Activated CD8-positive, alpha-beta memory T cell treated with anti-CD3 and anti-CD28 coated beads for 36 hours (primary cell): ENCODE measurements at regions not wholly inside any gene's neighbourhood (a gene's known extent, or its start where the extent isn't known, plus 50 kb on each side); places are given as distances from the start of the nearest gene placed in this dataset.

Experiments
- CTCF ChIA-PET: fragments of 350-600 bp; sonication (Branson Sonifier 250); formaldehyde crosslinking; loops from one replicate; lab custom pipeline; 2021; ENCODE audit warnings: antibody characterized with exemption; lab: Charles Lee
- POLR2A ChIA-PET: fragments of 350-600 bp; sonication (Branson Sonifier 250); formaldehyde crosslinking; loops from one replicate; lab custom pipeline; 2021; ENCODE audit warnings: antibody characterized with exemption; lab: Charles Lee

GRCh38 chr5:2029206-2029605, 146.5 kb upstream of the IRX4 start:
- CTCF ChIA-PET: no interaction called here
- POLR2A ChIA-PET: no interaction called here

- CTCF ChIA-PET: no interaction called here
- POLR2A ChIA-PET: no interaction called here
Measured at GRCh38 chr5:2027790-2028189, 145.1 kb upstream of the IRX4 start.

- ChIA-PET POLR2A (no interaction called here), CTCF (no interaction called here)
Measured at GRCh38 chr5:2024986-2025721, 142.4 kb upstream of the IRX4 start.

GRCh38 chr5:2023196-2023595, 140.5 kb upstream of the IRX4 start:
- ChIA-PET POLR2A (no interaction called here), CTCF (no interaction called here)

- ChIA-PET POLR2A (no interaction called here), CTCF (no interaction called here)
Measured at GRCh38 chr5:2022436-2022835, 139.7 kb upstream of the IRX4 start.

GRCh38 chr5:2021484-2022176, 138.9 kb upstream of the IRX4 start:
- ChIA-PET CTCF (no interaction called here), POLR2A (no interaction called here)

- POLR2A ChIA-PET: no interaction called here
- CTCF ChIA-PET: no interaction called here
Measured at GRCh38 chr5:2020730-2021129, 138.0 kb upstream of the IRX4 start.

- POLR2A ChIA-PET: no interaction called here
- CTCF ChIA-PET: no interaction called here
Measured at GRCh38 chr5:2019716-2020115, 137.0 kb upstream of the IRX4 start.

- POLR2A ChIA-PET: no interaction called here
- CTCF ChIA-PET: interaction anchor here (0.7 kb wide), 1 partner anchor 253 kb away, joined by 3 read pairs; no protein-coding TSS in a partner anchor
Measured at GRCh38 chr5:2018390-2018724, 135.6 kb upstream of the IRX4 start.

GRCh38 chr5:2017540-2018389, 135.0 kb upstream of the IRX4 start:
- ChIA-PET POLR2A (no interaction called here), CTCF (no interaction called here)

- ChIA-PET POLR2A (no interaction called here), CTCF (no interaction called here)
Measured at GRCh38 chr5:2015961-2016360, 133.2 kb upstream of the IRX4 start.

- ChIA-PET CTCF (no interaction called here), POLR2A (no interaction called here)
Measured at GRCh38 chr5:2015124-2015848, 132.6 kb upstream of the IRX4 start.

- POLR2A ChIA-PET: no interaction called here
- CTCF ChIA-PET: no interaction called here
Measured at GRCh38 chr5:2014058-2014610, 131.4 kb upstream of the IRX4 start.

- ChIA-PET POLR2A (no interaction called here), CTCF (no interaction called here)
Measured at GRCh38 chr5:2013301-2014057, 130.8 kb upstream of the IRX4 start.

- ChIA-PET CTCF (no interaction called here), POLR2A (no interaction called here)
Measured at GRCh38 chr5:2012885-2013284, 130.2 kb upstream of the IRX4 start.

GRCh38 chr5:2011481-2012411, 129.0 kb upstream of the IRX4 start:
- CTCF ChIA-PET: no interaction called here

GRCh38 chr5:2010940-2011339, 128.2 kb upstream of the IRX4 start:
- ChIA-PET POLR2A (no interaction called here), CTCF (no interaction called here)

More at GRCh38 chr5:2011481-2012411, 129.0 kb upstream of the IRX4 start:
- POLR2A ChIA-PET: no interaction called here
